ENCODE measurements at regions not wholly inside any gene's neighbourhood (a gene's known extent, or its start where the extent isn't known, plus 50 kb on each side); places are given as distances from the start of the nearest gene placed in this dataset.
"Not testable (repeated sequence)": the region's sequence is repeated elsewhere in the genome, so short reads cannot be mapped to it uniquely, and the experiment has no call there.

DNA sequence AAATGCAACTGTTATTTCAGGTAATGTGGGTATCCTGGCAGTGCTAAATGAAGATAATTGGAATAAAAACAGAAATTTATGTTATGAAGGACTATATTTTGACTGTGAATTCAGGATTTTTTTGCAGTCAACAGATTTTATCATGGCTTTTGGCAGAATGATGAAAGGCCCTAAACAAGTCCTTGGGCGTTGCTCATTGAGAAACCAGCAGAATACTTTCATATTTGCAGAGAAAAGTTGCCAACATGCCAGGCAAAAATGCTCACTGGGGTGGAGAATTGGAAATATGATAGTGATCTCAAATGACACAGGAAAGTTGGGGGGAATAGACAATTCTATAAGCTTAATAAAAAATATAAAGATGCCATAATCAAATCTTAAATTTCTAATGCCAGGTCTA, 121.1 kb downstream of the GPR85 start:
- TF ChIP-seq CTCF (IDR thresholded peaks at IDR 0.05; ENCODE audit: low read depth, low read length), result no peak
- Histone ChIP-seq H3K4me3 (ENCODE audit: low read depth, low read length) (no peak overlapping the region), H3K4me1 (no peaks in the 10 kb centered on the region), H3K9me3 (no peaks in the 10 kb centered on the region), H3K36me3 (no peaks in the 10 kb centered on the region), H3K27me3 (peaks cover 11% of the 10 kb centered on the region)
- no peak for DNase-seq

DNA sequence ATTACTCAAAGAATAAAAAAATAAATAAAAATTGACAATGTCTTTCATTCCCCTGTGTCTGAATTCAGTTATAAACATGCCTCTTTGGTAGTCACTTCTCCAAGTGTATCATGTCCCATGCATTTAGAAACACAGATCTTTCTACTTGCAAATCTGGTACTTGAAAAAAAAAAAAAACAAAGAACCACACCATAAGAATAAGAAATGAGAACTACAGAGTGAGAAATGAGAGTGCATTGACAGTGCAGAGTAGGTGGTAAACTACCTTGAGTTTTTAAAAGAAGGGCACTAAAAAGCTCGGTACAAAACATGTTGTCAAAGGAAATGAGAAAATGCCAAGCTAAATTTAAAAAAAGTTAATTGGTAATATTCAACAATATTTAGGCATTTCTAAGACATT, 123.0 kb downstream of the GPR85 start:
- Histone ChIP-seq H3K27me3 (peaks cover 11% of the 10 kb centered on the region), H3K9me3 (no peaks in the 10 kb centered on the region), H3K4me3 (ENCODE audit: low read depth, low read length) (no peak overlapping the region), H3K36me3 (no peaks in the 10 kb centered on the region), H3K4me1 (no peaks in the 10 kb centered on the region)
- DNase-seq, result no peak
- TF ChIP-seq CTCF (IDR thresholded peaks at IDR 0.05; ENCODE audit: low read depth, low read length), result no peak

- Histone ChIP-seq H3K9me3 (no peaks in the 10 kb centered on the region), H3K4me3 (ENCODE audit: low read depth, low read length) (no peak overlapping the region), H3K4me1 (no peaks in the 10 kb centered on the region), H3K36me3 (no peaks in the 10 kb centered on the region), H3K27me3 (peaks cover 11% of the 10 kb centered on the region)
- no peak for TF ChIP-seq CTCF (IDR thresholded peaks at IDR 0.05; ENCODE audit: low read depth, low read length)
- DNase-seq, result no peak
Measured at GRCh38 chr7:112962815-112963214, 123.8 kb downstream of the GPR85 start.

- Histone ChIP-seq H3K9me3 (no peaks in the 10 kb centered on the region), H3K36me3 (no peaks in the 10 kb centered on the region), H3K27me3 (peaks cover 5% of the 10 kb centered on the region), H3K4me1 (no peaks in the 10 kb centered on the region), H3K4me3 (ENCODE audit: low read depth, low read length) (no peak overlapping the region)
- no peak for TF ChIP-seq CTCF (IDR thresholded peaks at IDR 0.05; ENCODE audit: low read depth, low read length)
- no peak for DNase-seq
Measured at GRCh38 chr7:112959276-112959675, 127.4 kb downstream of the GPR85 start.

- no peaks in the 10 kb centered on the region for H3K9me3 ChIP-seq
- no peak for DNase-seq
- H3K4me1 ChIP-seq, result no peaks in the 10 kb centered on the region
- H3K4me3 ChIP-seq (ENCODE audit: low read depth, low read length), result no peak overlapping the region
- no peaks in the 10 kb centered on the region for H3K36me3 ChIP-seq
- peaks cover under 1% of the 10 kb centered on the region; the same call in 1 of the 2 replicates for H3K27me3 ChIP-seq
- no peak for TF ChIP-seq CTCF (IDR thresholded peaks at IDR 0.05; ENCODE audit: low read depth, low read length)
Measured at GRCh38 chr7:112958775-112959174, 127.9 kb downstream of the GPR85 start.

GRCh38 chr7:112957901-112958300, 128.7 kb downstream of the GPR85 start:
- Histone ChIP-seq H3K9me3 (no peaks in the 10 kb centered on the region), H3K27me3 (no peaks in the 10 kb centered on the region), H3K4me1 (no peaks in the 10 kb centered on the region), H3K36me3 (no peaks in the 10 kb centered on the region), H3K4me3 (ENCODE audit: low read depth, low read length) (no peak overlapping the region)
- no peak for TF ChIP-seq CTCF (IDR thresholded peaks at IDR 0.05; ENCODE audit: low read depth, low read length)
- DNase-seq, result no peak

GRCh38 chr7:112953031-112953430, 133.6 kb downstream of the GPR85 start:
- H3K9me3 ChIP-seq, result not testable (repeated sequence)

More at GRCh38 chr7:112953031-112953430, 133.6 kb downstream of the GPR85 start:
- H3K4me3 ChIP-seq (ENCODE audit: low read depth, low read length); H3K4me1 ChIP-seq; H3K36me3 ChIP-seq; H3K27me3 ChIP-seq; DNase-seq: not testable (repeated sequence)
